ENCODE measurements at regions not wholly inside any gene's neighbourhood (a gene's known extent, or its start where the extent isn't known, plus 50 kb on each side); places are given as distances from the start of the nearest gene placed in this dataset.

DNA sequence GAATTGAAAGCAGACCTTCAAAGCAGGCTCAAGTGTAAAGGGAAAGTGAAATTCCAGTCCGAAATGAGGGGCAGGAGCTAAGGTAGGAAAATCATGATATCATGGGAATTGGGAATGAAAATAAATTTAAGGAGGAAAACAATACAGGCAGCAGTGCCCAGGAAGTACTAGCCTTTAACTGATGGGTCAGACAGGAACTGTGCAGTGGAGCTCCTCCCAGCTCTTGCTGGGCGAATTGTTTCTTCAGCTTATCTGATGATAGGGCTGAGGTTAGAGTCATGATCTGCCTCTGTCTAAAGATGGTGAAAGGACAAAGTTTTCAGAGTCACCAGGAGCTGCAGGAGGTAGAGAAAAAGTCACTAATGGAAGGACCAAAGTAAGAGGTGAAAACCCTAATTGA lies 457.9 kb upstream of the PTCHD4 start:
- RAD21 ChIA-PET (ENCODE audit: low non-redundant PET in 1 of 2, low total read pairs in 2 of 2, uncharacterized antibody in 2 of 2, unreplicated experiment in 2 of 2) = no interaction called here
- peaks cover under 1% of the 10 kb centered on the region; the same call in 1 of the 2 replicates for H3K9me2 ChIP-seq (ENCODE audit: insufficient read depth)
- H3K27ac ChIP-seq (ENCODE audit: low read depth, low read length) = no peak overlapping the region
- no peaks in the 10 kb centered on the region for H3K36me3 ChIP-seq (ENCODE audit: control insufficient read depth in 1 of 2, insufficient read depth in 2 of 2, low read length in 2 of 2)
- CTCF ChIA-PET = no interaction called here
- ATAC-seq = no peak
- no peaks in the 10 kb centered on the region for H3K9me3 ChIP-seq (ENCODE audit: control insufficient read depth in 1 of 2, insufficient read depth in 1 of 2, low read depth in 1 of 2, low read length in 2 of 2)
- no peaks in the 10 kb centered on the region for H3K27me3 ChIP-seq (ENCODE audit: insufficient read depth, low read length)
- H3K79me2 ChIP-seq (ENCODE audit: insufficient read depth, low read length) = no peaks in the 10 kb centered on the region
- intact Hi-C loops (cut with micrococcal nuclease) = no loop called here
- no peaks in the 10 kb centered on the region for H3K4me1 ChIP-seq (ENCODE audit: control insufficient read depth in 1 of 2, insufficient read depth in 2 of 2, low read length in 2 of 2)
- H3K4me3 ChIP-seq (replicated peaks in 1 of 2; ENCODE audit: low read depth in 1 of 2, low read length in 2 of 2) = no peak overlapping the region
- H2AFZ ChIP-seq (ENCODE audit: low read depth, low read length, poor library complexity, severe bottlenecking) = peak overlapping the region; percentile 16
- no peak overlapping the region for H3K4me2 ChIP-seq (ENCODE audit: low read length)
- POLR2A ChIA-PET = no interaction called here
- TF ChIP-seq POLR2AphosphoS5 (IDR thresholded peaks at IDR 0.05; ENCODE audit: low read depth, low read length) = no peak
- TF ChIP-seq, protein P1, sequence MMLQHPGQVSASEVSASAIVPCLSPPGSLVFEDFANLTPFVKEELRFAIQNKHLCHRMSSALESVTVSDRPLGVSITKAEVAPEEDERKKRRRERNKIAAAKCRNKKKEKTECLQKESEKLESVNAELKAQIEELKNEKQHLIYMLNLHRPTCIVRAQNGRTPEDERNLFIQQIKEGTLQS (IDR thresholded peaks at IDR 0.05) = no peak
- no peak for TF ChIP-seq EZH2phosphoT487 (IDR thresholded peaks at IDR 0.05; ENCODE audit: borderline replicate concordance)
- no peak for TF ChIP-seq ELF1 (IDR thresholded peaks at IDR 0.05; ENCODE audit: borderline replicate concordance, low read depth)
- TF ChIP-seq YY1 (IDR thresholded peaks at IDR 0.05; ENCODE audit: extremely low read depth, insufficient replicate concordance, low read depth, low read length) = no peak
- TF ChIP-seq, protein P2, sequence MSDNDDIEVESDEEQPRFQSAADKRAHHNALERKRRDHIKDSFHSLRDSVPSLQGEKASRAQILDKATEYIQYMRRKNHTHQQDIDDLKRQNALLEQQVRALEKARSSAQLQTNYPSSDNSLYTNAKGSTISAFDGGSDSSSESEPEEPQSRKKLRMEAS (IDR thresholded peaks at IDR 0.05) = no peak
- H4K20me1 ChIP-seq (ENCODE audit: insufficient read depth) = no peaks in the 10 kb centered on the region
- no TSS peak for BruUV-seq (replicated peaks)
- H3K9ac ChIP-seq (ENCODE audit: low read length) = no peak overlapping the region
- DNase-seq (ENCODE audit: low read depth, low spot score) = no peak

DNA sequence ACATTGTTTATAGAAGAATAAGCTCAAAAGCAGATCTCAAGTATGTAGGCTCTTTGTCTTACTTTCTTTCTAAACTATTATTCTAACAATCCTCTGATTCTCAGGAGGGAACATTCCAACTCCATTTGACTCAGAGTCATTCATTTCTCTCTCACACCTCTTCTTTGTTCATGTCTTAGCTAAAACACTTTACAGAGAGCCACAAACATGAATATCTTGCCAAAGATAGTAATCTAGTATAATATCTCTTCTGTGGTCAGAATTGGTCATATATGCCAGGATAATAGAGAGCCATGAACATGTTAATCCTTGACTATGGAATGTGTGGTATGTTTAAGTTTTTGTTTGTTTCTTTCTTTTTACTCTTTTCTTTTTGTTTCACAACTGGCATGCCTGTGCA lies 456.0 kb upstream of the PTCHD4 start:
- H2AFZ ChIP-seq (ENCODE audit: low read depth, low read length, poor library complexity, severe bottlenecking) = no peak overlapping the region
- no peaks in the 10 kb centered on the region for H3K9me3 ChIP-seq (ENCODE audit: control insufficient read depth in 1 of 2, insufficient read depth in 1 of 2, low read depth in 1 of 2, low read length in 2 of 2)
- H3K4me2 ChIP-seq (ENCODE audit: low read length) = no peak overlapping the region
- H3K9ac ChIP-seq (ENCODE audit: low read length) = no peak overlapping the region
- CTCF ChIA-PET = no interaction called here
- no peak overlapping the region for H3K27ac ChIP-seq (ENCODE audit: low read depth, low read length)
- H3K79me2 ChIP-seq (ENCODE audit: insufficient read depth, low read length) = no peaks in the 10 kb centered on the region
- BruUV-seq (replicated peaks) = no TSS peak
- H3K4me1 ChIP-seq (ENCODE audit: control insufficient read depth in 1 of 2, insufficient read depth in 2 of 2, low read length in 2 of 2) = no peaks in the 10 kb centered on the region
- no peaks in the 10 kb centered on the region for H3K27me3 ChIP-seq (ENCODE audit: insufficient read depth, low read length)
- intact Hi-C loops (cut with micrococcal nuclease) = no loop called here
- H4K20me1 ChIP-seq (ENCODE audit: insufficient read depth) = no peaks in the 10 kb centered on the region
- no peaks in the 10 kb centered on the region for H3K36me3 ChIP-seq (ENCODE audit: control insufficient read depth in 1 of 2, insufficient read depth in 2 of 2, low read length in 2 of 2)
- RAD21 ChIA-PET (ENCODE audit: low non-redundant PET in 1 of 2, low total read pairs in 2 of 2, uncharacterized antibody in 2 of 2, unreplicated experiment in 2 of 2) = no interaction called here
- DNase-seq (ENCODE audit: low read depth, low spot score) (no peak), ATAC-seq (no peak)
- peaks cover 4% of the 10 kb centered on the region; the same call in 1 of the 2 replicates for H3K9me2 ChIP-seq (ENCODE audit: insufficient read depth)
- no peak for TF ChIP-seq TCF7L2 (IDR thresholded peaks at IDR 0.05; ENCODE audit: borderline replicate concordance, extremely low read depth, insufficient read depth, insufficient read length)
- TF ChIP-seq RAD21 (IDR thresholded peaks at IDR 0.05; ENCODE audit: low read depth) = no peak
- TF ChIP-seq SIN3A (IDR thresholded peaks at IDR 0.05; ENCODE audit: low read depth) = no peak
- TF ChIP-seq EGR1 (IDR thresholded peaks at IDR 0.05; ENCODE audit: low read depth) = no peak
- no peak for TF ChIP-seq ZFX (IDR thresholded peaks at IDR 0.05)
- no peak for TF ChIP-seq EZH2 (IDR thresholded peaks at IDR 0.05)
- TF ChIP-seq, protein P3, sequence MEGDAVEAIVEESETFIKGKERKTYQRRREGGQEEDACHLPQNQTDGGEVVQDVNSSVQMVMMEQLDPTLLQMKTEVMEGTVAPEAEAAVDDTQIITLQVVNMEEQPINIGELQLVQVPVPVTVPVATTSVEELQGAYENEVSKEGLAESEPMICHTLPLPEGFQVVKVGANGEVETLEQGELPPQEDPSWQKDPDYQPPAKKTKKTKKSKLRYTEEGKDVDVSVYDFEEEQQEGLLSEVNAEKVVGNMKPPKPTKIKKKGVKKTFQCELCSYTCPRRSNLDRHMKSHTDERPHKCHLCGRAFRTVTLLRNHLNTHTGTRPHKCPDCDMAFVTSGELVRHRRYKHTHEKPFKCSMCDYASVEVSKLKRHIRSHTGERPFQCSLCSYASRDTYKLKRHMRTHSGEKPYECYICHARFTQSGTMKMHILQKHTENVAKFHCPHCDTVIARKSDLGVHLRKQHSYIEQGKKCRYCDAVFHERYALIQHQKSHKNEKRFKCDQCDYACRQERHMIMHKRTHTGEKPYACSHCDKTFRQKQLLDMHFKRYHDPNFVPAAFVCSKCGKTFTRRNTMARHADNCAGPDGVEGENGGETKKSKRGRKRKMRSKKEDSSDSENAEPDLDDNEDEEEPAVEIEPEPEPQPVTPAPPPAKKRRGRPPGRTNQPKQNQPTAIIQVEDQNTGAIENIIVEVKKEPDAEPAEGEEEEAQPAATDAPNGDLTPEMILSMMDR (IDR thresholded peaks at IDR 0.05 in 2 of 3, conservative IDR thresholded peaks at IDR 0.05 in 1 of 3; ENCODE audit: borderline replicate concordance in 1 of 3, insufficient read depth in 1 of 3, low read depth in 2 of 3, low read length in 2 of 3) = no peak
- POLR2A ChIA-PET = no interaction called here
- no peak overlapping the region for H3K4me3 ChIP-seq (replicated peaks in 1 of 2; ENCODE audit: low read depth in 1 of 2, low read length in 2 of 2)
